Left ventricle myocardium inferior (tissue), 1 donor: ENCODE measurements at regions not wholly inside any gene's neighbourhood (a gene's known extent, or its start where the extent isn't known, plus 50 kb on each side); places are given as distances from the start of the nearest gene placed in this dataset.

Source experiments
- DNase-seq: peaks from one replicate; pipeline ENCODE4 v3.0.0-alpha.2; 2020
- H3K27ac ChIP-seq: fragments of 200-600 bp; replicated peaks from 2 replicates; pipeline ENCODE4 v1.8.0; 2021
- H3K27me3 ChIP-seq: fragments of 200-600 bp; 2 replicates; pipeline ENCODE4 v1.8.0; 2021; ENCODE audit warnings: low read depth
- H3K36me3 ChIP-seq: fragments of 200-600 bp; 2 replicates; pipeline ENCODE4 v1.8.0; 2021
- H3K4me1 ChIP-seq: fragments of 200-600 bp; 2 replicates; pipeline ENCODE4 v1.8.0; 2021
- H3K4me3 ChIP-seq: fragments of 200-600 bp; 2 replicates; pipeline ENCODE4 v1.8.0; 2021; ENCODE audit warnings: mild to moderate bottlenecking, moderate library complexity
- H3K9me3 ChIP-seq: fragments of 200-600 bp; replicated peaks from 2 replicates; pipeline ENCODE4 v1.8.0; 2021
- intact Hi-C: fragments of 100-400 bp; cut with micrococcal nuclease; formaldehyde crosslinking; loops from one replicate; pipeline ENCODE4 v1.11.0; 2022
- TF ChIP-seq, protein P1 (sequence below): fragments of 200-600 bp; IDR thresholded peaks from 2 replicates; pipeline ENCODE4 v1.8.0; 2021; ENCODE audit warnings: antibody characterized with exemption, mild to moderate bottlenecking, borderline replicate concordance
- donor health status: DM: no; HTN: yes; CAD: no; lungs with severe emphysema.

DNA sequence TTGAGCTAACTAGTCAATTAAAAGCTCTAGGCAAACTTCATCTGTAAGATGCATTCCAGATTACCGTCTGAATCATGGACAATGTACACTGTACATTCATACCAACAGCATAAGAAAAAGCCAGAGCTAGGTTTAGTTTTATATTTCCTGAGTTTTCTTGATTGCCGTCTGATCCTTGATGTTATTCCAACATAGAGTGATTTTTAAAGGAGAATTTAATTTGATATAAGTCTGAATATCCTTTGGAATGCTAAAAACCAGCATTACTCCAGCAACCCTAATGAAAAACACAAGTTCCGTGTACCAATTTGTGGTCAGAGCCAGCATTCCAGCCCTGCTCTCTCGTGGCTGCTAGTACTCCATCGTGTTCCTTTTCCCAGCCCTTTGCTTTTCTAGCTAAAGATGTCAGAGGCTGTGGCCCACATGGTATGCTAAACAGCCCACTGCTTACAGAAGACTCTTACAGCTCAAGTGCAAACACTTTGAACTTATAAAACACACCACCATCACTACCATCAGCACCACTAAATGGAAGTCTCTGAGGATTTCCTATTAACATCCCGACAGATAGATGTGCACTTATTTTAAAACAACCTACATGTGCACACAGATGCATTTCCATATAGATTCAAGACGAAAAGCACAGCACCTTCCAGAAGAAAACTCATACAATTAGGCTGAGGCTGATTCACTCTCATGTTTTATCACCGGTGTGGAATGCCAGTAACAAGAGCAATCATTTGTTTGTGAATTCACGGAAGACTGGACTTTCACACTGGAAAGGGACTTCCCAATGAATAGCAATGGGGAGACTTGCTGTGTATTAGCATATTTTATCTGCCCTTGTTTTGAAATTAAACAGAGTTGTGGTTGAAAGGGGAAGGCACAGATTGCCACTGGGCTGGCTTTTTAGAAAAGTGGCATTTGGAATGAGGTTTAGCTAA is 246.9 kb upstream of the GAS1 start:
- H3K4me1 ChIP-seq, result no peaks in the 10 kb centered on the region
- no peak overlapping the region for H3K27ac ChIP-seq
- H3K4me3 ChIP-seq, result no peak overlapping the region
- H3K27me3 ChIP-seq, result peaks cover 39% of the 10 kb centered on the region
- TF ChIP-seq, protein P1, sequence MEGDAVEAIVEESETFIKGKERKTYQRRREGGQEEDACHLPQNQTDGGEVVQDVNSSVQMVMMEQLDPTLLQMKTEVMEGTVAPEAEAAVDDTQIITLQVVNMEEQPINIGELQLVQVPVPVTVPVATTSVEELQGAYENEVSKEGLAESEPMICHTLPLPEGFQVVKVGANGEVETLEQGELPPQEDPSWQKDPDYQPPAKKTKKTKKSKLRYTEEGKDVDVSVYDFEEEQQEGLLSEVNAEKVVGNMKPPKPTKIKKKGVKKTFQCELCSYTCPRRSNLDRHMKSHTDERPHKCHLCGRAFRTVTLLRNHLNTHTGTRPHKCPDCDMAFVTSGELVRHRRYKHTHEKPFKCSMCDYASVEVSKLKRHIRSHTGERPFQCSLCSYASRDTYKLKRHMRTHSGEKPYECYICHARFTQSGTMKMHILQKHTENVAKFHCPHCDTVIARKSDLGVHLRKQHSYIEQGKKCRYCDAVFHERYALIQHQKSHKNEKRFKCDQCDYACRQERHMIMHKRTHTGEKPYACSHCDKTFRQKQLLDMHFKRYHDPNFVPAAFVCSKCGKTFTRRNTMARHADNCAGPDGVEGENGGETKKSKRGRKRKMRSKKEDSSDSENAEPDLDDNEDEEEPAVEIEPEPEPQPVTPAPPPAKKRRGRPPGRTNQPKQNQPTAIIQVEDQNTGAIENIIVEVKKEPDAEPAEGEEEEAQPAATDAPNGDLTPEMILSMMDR, result no peak
- no peaks in the 10 kb centered on the region for H3K9me3 ChIP-seq
- DNase-seq, result no peak
- intact Hi-C loops, result no loop called here
- no peaks in the 10 kb centered on the region for H3K36me3 ChIP-seq

DNA sequence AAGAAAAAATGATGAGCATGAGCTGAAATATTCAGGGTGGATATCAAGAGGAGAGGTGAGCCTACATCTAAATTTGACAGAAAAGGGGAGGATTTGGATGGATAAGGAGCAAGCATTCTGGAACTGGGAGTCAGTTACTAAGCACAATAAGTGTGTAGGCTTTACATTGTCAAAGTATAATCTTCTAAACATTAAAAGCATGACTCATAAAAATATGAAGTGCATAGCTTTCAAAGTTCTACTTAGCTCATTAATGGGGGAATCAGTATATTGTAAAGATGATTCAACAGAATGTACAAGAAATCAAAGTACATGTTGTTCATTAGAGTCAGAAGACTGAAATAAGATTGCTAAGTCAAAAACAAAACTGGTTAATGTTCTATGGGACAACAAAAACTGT is 248.0 kb upstream of the GAS1 start:
- Histone ChIP-seq H3K27me3 (peaks cover 39% of the 10 kb centered on the region), H3K4me1 (no peaks in the 10 kb centered on the region), H3K36me3 (no peaks in the 10 kb centered on the region), H3K9me3 (no peaks in the 10 kb centered on the region), H3K27ac (no peak overlapping the region), H3K4me3 (no peak overlapping the region)
- no peak for DNase-seq
- TF ChIP-seq, protein P1, result no peak
- intact Hi-C loops, result no loop called here

DNA sequence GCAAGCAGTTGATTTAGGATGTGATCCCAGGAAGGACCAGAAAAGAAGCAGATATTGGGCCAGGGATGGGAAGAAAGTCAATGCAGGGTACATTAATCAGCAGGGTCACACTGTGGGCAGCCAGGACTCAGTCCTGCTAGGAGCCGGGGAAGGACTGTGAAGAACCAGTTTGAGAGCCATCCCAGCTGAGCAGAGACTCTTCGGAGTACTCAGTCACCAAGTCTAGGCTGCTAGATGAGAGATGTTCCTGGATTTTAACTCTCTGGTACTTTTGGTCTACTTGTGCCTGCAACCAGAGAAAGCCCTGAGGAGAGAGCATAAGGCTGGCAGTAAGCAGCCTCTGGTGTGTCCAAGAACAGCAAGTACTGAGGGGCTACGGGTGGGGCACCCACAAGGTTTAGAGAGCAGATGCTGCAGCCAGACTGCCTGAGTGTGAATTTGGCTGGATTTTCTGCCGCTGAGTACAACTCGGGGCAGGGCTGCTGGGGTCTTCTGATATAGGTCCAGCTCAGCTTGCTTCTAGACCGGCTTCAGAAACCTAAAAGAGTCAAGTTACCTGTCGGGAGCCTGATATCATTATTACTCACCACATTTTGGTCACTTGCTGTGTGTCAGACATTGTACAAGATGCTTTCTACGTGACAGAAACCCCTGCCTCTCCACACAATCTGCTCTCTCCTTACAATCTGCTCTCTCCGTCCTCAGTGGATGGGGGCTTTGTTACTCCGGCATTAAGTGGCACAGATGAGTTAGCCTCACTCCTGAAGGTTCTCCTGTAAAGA is 250.2 kb upstream of the GAS1 start:
- no peak overlapping the region for H3K4me3 ChIP-seq
- intact Hi-C loops, result no loop called here
- DNase-seq, result no peak

DNA sequence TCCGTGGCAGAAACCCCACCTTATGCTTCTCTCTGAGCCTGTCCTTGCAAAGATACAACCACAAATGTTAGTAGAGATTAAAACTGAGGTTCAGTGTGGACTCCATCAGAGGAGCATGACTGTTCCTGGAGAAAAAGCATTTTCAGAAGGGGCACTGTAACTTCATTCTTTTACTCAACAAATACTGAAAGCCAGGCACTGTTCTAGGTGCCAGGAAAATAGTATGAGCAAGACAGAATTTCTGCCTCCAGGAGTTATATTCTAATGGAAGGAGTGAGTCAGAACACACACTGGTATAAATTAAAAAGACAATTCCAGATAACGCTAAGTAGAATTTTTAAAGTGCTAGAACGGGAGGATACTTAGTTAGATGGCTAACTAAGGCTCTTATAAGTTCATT is 251.4 kb upstream of the GAS1 start:
- TF ChIP-seq, protein P1, result no peak
- H3K27me3 ChIP-seq, result peaks cover 38% of the 10 kb centered on the region
- H3K9me3 ChIP-seq, result no peaks in the 10 kb centered on the region
- intact Hi-C loops, result no loop called here
- no peak overlapping the region for H3K4me3 ChIP-seq
- no peaks in the 10 kb centered on the region for H3K36me3 ChIP-seq
- H3K4me1 ChIP-seq, result no peaks in the 10 kb centered on the region
- DNase-seq, result no peak
- H3K27ac ChIP-seq, result no peak overlapping the region

More for the DNA sequence above, 250.2 kb upstream of the GAS1 start:
- Histone ChIP-seq H3K27ac (no peak overlapping the region), H3K9me3 (no peaks in the 10 kb centered on the region), H3K36me3 (no peaks in the 10 kb centered on the region), H3K27me3 (peaks cover 36% of the 10 kb centered on the region), H3K4me1 (no peaks in the 10 kb centered on the region)
- TF ChIP-seq, protein P1, result no peak

DNA sequence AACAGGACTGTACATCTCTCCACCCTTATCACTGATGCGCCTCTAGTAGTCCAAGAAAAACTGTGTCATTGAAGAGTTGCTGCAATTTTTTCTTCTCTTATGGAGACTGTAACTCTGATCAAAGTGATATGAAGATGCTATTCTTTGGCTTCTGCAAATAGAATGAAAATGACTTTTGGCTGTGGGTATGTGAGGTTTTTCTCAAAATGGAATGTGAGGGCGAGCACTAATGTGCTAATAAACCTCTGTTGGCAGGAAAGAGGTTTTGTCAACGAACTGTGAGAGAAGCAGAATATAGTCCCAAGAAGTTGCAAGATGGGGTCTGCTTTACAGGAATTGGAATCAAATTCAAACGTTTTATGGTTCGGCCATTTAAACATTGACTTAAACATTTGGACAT is 252.0 kb upstream of the GAS1 start:
- H3K36me3 ChIP-seq, result no peaks in the 10 kb centered on the region
- no peaks in the 10 kb centered on the region for H3K4me1 ChIP-seq
- peaks cover 38% of the 10 kb centered on the region for H3K27me3 ChIP-seq
- intact Hi-C loops, result no loop called here
- no peak for DNase-seq
- no peak overlapping the region for H3K4me3 ChIP-seq
- H3K27ac ChIP-seq, result no peak overlapping the region
- H3K9me3 ChIP-seq, result no peaks in the 10 kb centered on the region
- TF ChIP-seq, protein P1, result no peak
